GM12872 (cell line): ENCODE measurements at regions not wholly inside any gene's neighbourhood (a gene's known extent, or its start where the extent isn't known, plus 50 kb on each side); places are given as distances from the start of the nearest gene placed in this dataset.

Source experiments
- TF ChIP-seq, protein P1 (sequence below): IDR thresholded peaks from 3 replicates; pipeline ENCODE4 v1.5.1; 2011; ENCODE audit warnings: low read depth, mild to moderate bottlenecking, low read length, moderate library complexity; ENCODE audit not compliant: insufficient read depth

DNA sequence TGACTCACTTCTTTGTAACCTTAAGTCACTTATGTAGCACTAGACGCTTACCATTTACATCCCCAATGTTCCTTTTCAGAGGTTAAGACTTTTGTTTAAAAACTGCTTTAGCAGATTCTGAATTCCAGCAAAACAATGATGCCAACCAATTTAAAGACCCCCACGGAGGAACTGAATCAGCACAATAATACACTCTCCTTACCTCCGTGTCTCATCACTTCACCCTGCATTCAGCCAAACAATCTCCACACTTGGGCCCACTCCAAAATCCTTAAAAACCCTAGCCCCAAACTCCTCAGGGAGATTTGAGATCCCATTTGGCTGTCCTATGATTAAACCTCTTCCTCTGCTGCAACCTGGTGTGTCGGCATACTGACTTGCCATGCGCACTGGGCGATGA lies 153.9 kb downstream of the B3GNT2 start:
- TF ChIP-seq, protein P1, sequence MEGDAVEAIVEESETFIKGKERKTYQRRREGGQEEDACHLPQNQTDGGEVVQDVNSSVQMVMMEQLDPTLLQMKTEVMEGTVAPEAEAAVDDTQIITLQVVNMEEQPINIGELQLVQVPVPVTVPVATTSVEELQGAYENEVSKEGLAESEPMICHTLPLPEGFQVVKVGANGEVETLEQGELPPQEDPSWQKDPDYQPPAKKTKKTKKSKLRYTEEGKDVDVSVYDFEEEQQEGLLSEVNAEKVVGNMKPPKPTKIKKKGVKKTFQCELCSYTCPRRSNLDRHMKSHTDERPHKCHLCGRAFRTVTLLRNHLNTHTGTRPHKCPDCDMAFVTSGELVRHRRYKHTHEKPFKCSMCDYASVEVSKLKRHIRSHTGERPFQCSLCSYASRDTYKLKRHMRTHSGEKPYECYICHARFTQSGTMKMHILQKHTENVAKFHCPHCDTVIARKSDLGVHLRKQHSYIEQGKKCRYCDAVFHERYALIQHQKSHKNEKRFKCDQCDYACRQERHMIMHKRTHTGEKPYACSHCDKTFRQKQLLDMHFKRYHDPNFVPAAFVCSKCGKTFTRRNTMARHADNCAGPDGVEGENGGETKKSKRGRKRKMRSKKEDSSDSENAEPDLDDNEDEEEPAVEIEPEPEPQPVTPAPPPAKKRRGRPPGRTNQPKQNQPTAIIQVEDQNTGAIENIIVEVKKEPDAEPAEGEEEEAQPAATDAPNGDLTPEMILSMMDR, result no peak

DNA sequence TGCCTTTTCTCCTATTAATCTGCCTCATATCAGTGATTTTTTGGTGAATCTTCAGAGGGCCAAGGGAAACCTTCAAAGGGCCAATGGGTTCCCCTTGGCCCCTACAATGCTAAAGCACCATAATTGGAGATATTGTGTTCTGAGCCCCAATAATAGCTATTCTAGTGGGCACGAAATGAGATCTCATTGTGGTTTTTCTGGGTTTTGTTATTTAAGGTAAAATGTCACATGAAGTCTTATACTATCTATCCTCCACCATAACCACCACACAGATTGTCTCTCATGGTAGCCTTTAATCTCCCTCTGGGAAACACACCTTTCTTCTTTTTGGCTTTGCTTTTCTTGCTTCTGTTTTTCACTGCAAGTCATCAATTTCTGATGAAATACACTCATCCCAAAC lies 152.8 kb downstream of the B3GNT2 start:
- TF ChIP-seq, protein P1, result no peak

DNA sequence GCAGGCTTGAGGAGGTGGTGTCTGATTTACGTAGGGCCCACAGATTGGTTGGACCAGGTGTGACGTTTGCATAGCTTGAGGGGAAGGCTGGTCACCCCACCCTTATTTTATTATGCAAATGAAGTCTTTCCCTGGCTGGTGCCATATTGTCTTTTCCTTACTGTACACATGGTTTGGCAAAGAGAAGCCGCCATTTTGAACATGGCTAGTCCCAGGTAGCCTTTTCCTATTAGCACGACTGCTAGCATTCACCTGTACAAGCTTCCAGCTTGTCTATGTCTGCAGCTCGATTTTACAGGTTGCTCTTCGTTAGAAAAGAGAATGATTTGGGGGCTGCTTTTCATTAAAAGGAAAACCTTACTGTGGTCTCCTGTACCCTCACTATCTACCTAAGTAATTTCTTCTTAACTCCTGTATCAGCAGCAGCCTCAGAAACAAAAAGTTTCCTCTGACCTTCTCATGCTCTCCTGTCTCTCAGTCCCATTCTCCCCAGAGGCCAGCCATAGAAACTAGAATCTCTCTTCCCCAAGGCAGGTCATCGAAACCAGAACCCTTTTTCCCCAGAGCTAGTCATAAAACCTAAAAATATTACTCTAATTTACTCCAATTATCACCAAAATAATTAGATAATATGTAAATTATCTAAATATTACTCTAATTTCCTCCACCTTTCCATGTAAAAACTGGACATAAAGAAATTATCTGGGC lies 151.8 kb downstream of the B3GNT2 start:
- TF ChIP-seq, protein P1, result no peak

DNA sequence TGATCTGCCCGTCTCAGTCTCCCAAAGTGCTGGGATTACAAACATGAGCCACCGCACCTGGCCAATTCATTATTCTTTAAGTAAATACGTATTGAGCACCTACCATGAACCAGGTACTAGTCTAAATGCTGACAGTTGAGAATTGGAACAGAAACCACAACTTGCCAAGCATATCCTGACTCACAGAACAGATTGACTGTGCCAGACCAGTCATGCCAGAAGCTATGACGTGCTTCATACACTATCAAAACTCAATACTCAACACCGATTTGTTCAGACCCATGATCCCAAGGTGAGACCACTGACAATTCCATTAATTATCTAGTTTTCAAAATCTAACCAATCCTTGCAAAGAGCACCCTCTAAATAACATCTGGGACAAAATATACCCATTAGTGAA lies 148.6 kb downstream of the B3GNT2 start:
- TF ChIP-seq, protein P1, result no peak

DNA sequence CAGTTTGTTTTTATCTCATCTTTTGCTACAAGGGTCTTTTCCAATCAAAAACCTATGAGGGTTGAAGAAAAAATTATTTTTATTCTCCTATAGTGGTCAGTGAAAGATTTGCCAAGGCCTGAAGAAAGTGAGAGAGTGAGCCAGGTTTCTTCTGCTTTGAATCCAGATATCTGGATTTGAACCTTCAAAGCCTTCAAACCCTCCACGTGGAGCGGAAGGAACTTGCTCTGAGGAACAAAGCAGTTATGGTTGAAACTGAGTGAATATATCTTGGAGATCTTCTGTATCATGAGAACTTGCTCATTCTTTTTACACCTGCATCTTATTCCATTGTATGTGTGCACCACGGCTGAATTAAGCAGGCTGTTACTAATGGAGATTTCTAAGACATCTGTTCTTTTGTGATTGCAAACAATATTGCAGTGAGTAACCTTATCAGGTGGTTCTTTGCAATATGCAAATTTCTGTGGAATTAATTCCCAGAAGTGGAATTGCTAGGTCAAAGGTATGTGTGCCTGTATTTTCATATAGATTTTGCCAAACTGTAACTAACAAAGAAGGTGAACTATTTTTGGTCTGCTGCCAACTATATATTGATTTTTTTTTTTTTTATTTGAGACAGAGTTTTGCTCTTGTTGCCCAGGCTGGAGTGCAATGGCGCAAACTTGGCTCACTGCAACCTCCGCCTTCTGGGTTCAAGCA lies 147.9 kb downstream of the B3GNT2 start:
- TF ChIP-seq, protein P1, result no peak

DNA sequence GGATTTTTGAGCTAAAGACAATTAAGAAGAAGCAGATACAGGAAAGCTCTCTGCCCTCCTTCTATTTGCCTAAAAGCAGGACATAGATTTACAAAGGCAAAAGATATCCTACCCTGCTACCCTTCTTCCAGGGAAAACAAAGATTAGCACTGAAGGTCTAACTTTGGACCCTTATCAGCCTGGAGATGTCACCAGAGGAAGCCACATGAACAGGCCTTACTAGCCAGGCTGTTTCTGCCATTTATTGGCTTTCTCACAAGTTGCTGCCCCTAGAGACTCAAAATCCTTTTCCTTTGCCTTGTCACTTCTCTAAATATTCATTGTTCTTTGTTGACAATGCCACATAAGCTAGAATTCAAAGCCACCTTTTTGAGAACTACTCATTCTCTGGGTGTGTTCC lies 147.3 kb downstream of the B3GNT2 start:
- TF ChIP-seq, protein P1, result no peak

DNA sequence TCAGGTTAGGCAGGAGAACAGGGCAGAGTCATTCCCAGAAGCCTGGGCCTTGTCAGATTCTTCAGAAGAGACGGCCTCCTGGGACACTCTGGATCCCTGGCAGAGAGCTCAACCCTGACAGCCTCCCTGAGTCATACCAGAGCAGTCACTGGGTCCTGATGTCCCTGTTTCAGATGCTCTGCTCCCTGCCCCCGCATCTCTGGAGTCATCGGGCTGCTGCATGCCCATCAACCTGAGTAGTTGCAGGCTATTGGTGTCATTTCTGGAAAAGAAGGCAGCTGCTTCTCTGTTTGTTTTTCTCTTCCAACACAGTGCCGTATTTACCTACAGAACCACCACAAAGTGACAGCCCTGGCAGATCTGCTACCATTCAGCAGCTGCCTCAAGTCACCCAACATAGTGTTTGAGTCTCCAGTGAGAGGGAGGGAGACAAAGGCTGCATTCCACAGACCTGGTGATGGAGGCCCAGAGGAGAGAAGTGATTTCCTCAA lies 145.1 kb downstream of the B3GNT2 start:
- TF ChIP-seq, protein P1, result no peak
